ENCODE measurements at regions not wholly inside any gene's neighbourhood (a gene's known extent, or its start where the extent isn't known, plus 50 kb on each side); places are given as distances from the start of the nearest gene placed in this dataset.
A peak's percentile ranks its signal among the peaks of the same experiment; 100 is the strongest.

- DNase-seq (ENCODE audit: low read depth): no peak
- no peak overlapping the region for H3K4me3 ChIP-seq (ENCODE audit: low read depth, low read length)
- TF ChIP-seq, protein P1, sequence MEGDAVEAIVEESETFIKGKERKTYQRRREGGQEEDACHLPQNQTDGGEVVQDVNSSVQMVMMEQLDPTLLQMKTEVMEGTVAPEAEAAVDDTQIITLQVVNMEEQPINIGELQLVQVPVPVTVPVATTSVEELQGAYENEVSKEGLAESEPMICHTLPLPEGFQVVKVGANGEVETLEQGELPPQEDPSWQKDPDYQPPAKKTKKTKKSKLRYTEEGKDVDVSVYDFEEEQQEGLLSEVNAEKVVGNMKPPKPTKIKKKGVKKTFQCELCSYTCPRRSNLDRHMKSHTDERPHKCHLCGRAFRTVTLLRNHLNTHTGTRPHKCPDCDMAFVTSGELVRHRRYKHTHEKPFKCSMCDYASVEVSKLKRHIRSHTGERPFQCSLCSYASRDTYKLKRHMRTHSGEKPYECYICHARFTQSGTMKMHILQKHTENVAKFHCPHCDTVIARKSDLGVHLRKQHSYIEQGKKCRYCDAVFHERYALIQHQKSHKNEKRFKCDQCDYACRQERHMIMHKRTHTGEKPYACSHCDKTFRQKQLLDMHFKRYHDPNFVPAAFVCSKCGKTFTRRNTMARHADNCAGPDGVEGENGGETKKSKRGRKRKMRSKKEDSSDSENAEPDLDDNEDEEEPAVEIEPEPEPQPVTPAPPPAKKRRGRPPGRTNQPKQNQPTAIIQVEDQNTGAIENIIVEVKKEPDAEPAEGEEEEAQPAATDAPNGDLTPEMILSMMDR (IDR thresholded peaks at IDR 0.05; ENCODE audit: insufficient read depth, low read depth, low read length): no peak
Measured at GRCh38 chr12:128077211-128077916, 189.6 kb upstream of the TMEM132C start.

- DNase-seq (ENCODE audit: low read depth): no peak
- H3K4me3 ChIP-seq (ENCODE audit: low read depth, low read length): no peak overlapping the region
- TF ChIP-seq, protein P1 (IDR thresholded peaks at IDR 0.05; ENCODE audit: insufficient read depth, low read depth, low read length): no peak
Measured at GRCh38 chr12:128077917-128078298, 189.1 kb upstream of the TMEM132C start.

DNA sequence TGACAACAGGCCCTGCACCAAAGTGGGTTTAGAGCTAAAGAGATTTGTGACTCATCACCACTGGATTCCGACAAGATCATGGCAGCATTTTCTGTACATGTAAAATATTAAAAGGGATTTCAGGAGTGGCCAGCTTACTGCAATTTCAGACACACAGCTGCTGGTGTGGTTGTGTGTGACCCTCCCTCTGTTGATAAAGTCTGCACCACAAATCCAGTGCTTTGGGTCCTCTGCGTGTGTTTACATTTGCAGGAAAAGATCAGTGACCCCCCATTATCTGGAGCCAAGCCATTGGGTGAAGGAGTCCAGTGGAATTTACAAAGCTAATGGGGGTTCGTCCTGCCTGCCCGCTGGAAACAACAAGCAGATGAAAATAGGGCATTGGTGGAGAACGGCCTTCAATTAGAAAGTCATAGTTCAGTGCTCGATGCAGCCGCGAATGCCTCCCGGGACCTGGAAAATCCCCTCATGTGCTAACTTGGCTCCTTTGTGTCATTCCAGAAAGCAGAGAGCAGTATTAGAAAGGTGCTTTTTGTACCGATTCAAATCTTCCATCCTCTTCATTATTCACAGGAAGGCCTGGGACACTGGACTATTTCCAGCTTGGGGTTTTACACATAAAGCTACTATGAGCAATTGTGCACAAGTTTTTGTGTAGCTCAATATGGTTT is 188.5 kb upstream of the TMEM132C start:
- no peak overlapping the region for H3K4me3 ChIP-seq (ENCODE audit: low read depth, low read length)
- DNase-seq (ENCODE audit: low read depth): peak; percentile 70
- TF ChIP-seq, protein P1 (IDR thresholded peaks at IDR 0.05; ENCODE audit: insufficient read depth, low read depth, low read length): no peak

GRCh38 chr12:128079446-128079845 is 187.5 kb upstream of the TMEM132C start:
- TF ChIP-seq, protein P1 (IDR thresholded peaks at IDR 0.05; ENCODE audit: insufficient read depth, low read depth, low read length): no peak
- no peak overlapping the region for H3K4me3 ChIP-seq (ENCODE audit: low read depth, low read length)
- peak; percentile 8 for DNase-seq (ENCODE audit: low read depth)

DNA sequence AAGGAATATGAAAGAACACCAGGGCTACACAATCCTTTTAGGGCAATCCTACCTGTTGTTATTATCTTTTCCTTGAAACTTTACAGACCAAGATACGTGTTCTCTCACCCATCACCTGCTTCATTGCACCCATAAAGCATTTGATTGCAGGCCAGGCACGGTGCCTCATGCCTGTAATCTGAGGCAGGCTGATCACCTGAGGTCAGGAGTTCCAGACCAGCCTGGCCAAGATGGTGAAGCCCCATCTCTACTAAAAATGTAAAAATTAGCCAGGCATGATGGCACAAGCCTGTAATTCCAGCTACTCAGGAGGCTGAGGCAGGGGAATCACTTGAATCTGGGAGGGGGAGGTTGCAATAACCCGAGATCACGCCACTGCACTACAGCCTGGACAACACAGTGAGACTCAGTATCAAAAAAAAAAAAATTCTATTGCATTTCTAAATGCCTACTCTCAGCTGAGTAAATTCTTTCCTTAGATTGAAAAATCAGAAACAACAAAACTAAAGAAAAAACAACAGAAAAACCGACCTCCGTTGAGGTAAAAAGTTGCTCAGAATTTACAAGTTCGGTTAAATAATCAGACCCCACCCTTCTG is 183.7 kb upstream of the TMEM132C start:
- H3K4me3 ChIP-seq (ENCODE audit: low read depth, low read length): no peak overlapping the region
- TF ChIP-seq, protein P1 (IDR thresholded peaks at IDR 0.05; ENCODE audit: insufficient read depth, low read depth, low read length): no peak
- DNase-seq (ENCODE audit: low read depth): no peak

GRCh38 chr12:128088926-128089325 is 178.0 kb upstream of the TMEM132C start:
- H3K4me3 ChIP-seq (ENCODE audit: low read depth, low read length): no peak overlapping the region
- TF ChIP-seq, protein P1 (IDR thresholded peaks at IDR 0.05; ENCODE audit: insufficient read depth, low read depth, low read length): no peak
- no peak for DNase-seq (ENCODE audit: low read depth)
